Heart left ventricle (tissue), 16 donors: ENCODE measurements at regions not wholly inside any gene's neighbourhood (a gene's known extent, or its start where the extent isn't known, plus 50 kb on each side); places are given as distances from the start of the nearest gene placed in this dataset.

Experiments
- ATAC-seq, 4 donors: fragments of 200-7000 bp; cut with Tn5 transposase; one replicate each; pipeline ENCODE4 v1.9.1; 2020 to 2022; ENCODE audit warnings: moderate library complexity in 4 of 4, mild to moderate bottlenecking in 3 of 4, moderate number of reproducible peaks in 1 of 4
- DNase-seq, 5 donors: peaks; one replicate each; pipeline ENCODE4 v3.0.0-alpha.2; 2020
- H3K27ac ChIP-seq, 12 donors: fragments of 200-600 bp; sonication (generic) in 4 of 12; one replicate each; pipeline versions ENCODE4 v1.5.0 to v1.8.0; 2016 to 2022; ENCODE audit warnings: mild to moderate bottlenecking in 2 of 12
- H3K27me3 ChIP-seq, 9 donors: fragments of 200-600 bp; sonication (generic) in 2 of 9; one replicate each; pipeline versions ENCODE4 v1.5.1 to v1.8.0; 2016 to 2022; ENCODE audit warnings: mild to moderate bottlenecking in 3 of 9
- H3K36me3 ChIP-seq, 9 donors: fragments of 200-600 bp; sonication (generic) in 2 of 9; one replicate each; pipeline versions ENCODE4 v1.5.0 to v1.8.0; 2018 to 2022; ENCODE audit warnings: mild to moderate bottlenecking in 2 of 9
- H3K4me1 ChIP-seq, 12 donors: fragments of 200-600 bp; sonication (generic) in 4 of 12; one replicate each; pipeline versions ENCODE4 v1.5.0 to v1.8.0; 2016 to 2022; ENCODE audit warnings: mild to moderate bottlenecking in 3 of 12
- H3K4me3 ChIP-seq, 12 donors: fragments of 200-600 bp; sonication (generic) in 4 of 12; one replicate each; pipeline versions ENCODE4 v1.5.0 to v1.8.0; 2017 to 2022; ENCODE audit warnings: mild to moderate bottlenecking in 9 of 12, moderate library complexity in 4 of 12
- H3K9me3 ChIP-seq, 12 donors: fragments of 200-600 bp; sonication (generic) in 4 of 12; one replicate each; pipeline versions ENCODE4 v1.5.0 to v1.8.0; 2016 to 2022; ENCODE audit warnings: mild to moderate bottlenecking in 1 of 12
- CTCF ChIP-seq, 12 donors: fragments of 200-600 bp; sonication (generic) in 4 of 12; IDR thresholded peaks; one replicate each; pipeline versions ENCODE4 v1.5.0 to v1.8.0; 2018 to 2022; ENCODE audit warnings: antibody characterized with exemption in 12 of 12, mild to moderate bottlenecking in 5 of 12
- POLR2A ChIP-seq, 2 donors: fragments of 450-650 bp; IDR thresholded peaks; one replicate each; pipeline ENCODE4 v1.6.1; 2017; ENCODE audit warnings: antibody characterized with exemption in 2 of 2, mild to moderate bottlenecking in 2 of 2, moderate library complexity in 2 of 2
- WGBS, 4 donors: extraction: QIAGEN DNeasy Blood & Tissue Kit in 2 of 4; methylation state at CpG; one replicate each; pipeline versions ENCODE4 v1.1.5 to v1.1.7; 2013 to 2018; 5-methylcytosine and 5-hydroxymethylcytosine counted together
- intact Hi-C, 10 donors: fragments of 100-400 bp; cut with DNase I; formaldehyde crosslinking; loops; one replicate each; pipeline versions ENCODE4 v1.11.1 to v1.14.2; 2022
- donor health status: ischemic (EF 13 %, LVEDD 7.1; RV severe dilation, severe dysfunction).
- donor health status: healthy with polysubstance abuse.
- donor health status: DM: no; HTN: yes; CAD: no.
- donor health status: DM: no; HTN: no; CAD: no.
- donor health status: ischemic (EF 25% LVEDD 6.9; RV normal size, moderate dysfunction).
- donor health status: ischemic (EF 25% LVEDD 5.7; RV mildly dilated, moderate dysfunction).
- donor health status: healthy.
- donor health status: DM: yes; HTN: yes; CAD: no.
- donor health status: ischemic (EF 35%, LVEDD 5.7; RV mildly dilated, moderate dysfunction).
- donor health status: nonischemic (EF 11% LVEDD 7.7; RV severe dilation, severe dysfunction).
- donor health status: DM: yes; HTN: yes; CAD: no.
- donor health status: PGD.
- donor health status: ischemic (EF 29% LVEDD 5.4; RV normal size, mild dysfunction).
- donor health status: nonischemic (EF 23%, LVEDD 6.1; RV moderate dilation, normal function).

GRCh38 chr6:164290101-164290500 lies 875.6 kb downstream of the QKI start:
- Histone ChIP-seq H3K27ac (no peak overlapping the region), H3K4me3 (no peak overlapping the region), H3K36me3 (no peaks in the 10 kb centered on the region), H3K4me1 (no peaks in the 10 kb centered on the region), H3K9me3 (peaks cover 0 to 29% (median 9%) of the 10 kb centered on the region in 12 donors), H3K27me3 (no peaks in the 10 kb centered on the region)
- no peak for TF ChIP-seq CTCF (IDR thresholded peaks at IDR 0.05)
- no peak for TF ChIP-seq POLR2A (IDR thresholded peaks at IDR 0.05)
- DNase-seq (no peak), ATAC-seq (no peak)
- intact Hi-C loops: no loop called here
- 85 to 98% (median 92%) methylated on average over 3 of the region's 3 CpGs for WGBS, 4 donors

GRCh38 chr6:164286011-164286410 lies 871.5 kb downstream of the QKI start:
- intact Hi-C loops: no loop called here
- no peak for TF ChIP-seq CTCF (IDR thresholded peaks at IDR 0.05)
- TF ChIP-seq POLR2A (IDR thresholded peaks at IDR 0.05): no peak
- no peaks in the 10 kb centered on the region for H3K4me1 ChIP-seq
- 17 to 34% (median 31%) methylated on average over 3 of the region's 3 CpGs for WGBS, 4 donors
- ATAC-seq (no peak), DNase-seq (no peak)
- H3K27me3 ChIP-seq: no peaks in the 10 kb centered on the region
- H3K4me3 ChIP-seq: no peak overlapping the region
- no peaks in the 10 kb centered on the region for H3K36me3 ChIP-seq
- peaks cover 0 to 7% (median 0%) of the 10 kb centered on the region in 12 donors for H3K9me3 ChIP-seq
- no peak overlapping the region for H3K27ac ChIP-seq

GRCh38 chr6:164283574-164283973 lies 869.1 kb downstream of the QKI start:
- peaks cover 0 to 5% (median 0%) of the 10 kb centered on the region in 12 donors for H3K9me3 ChIP-seq
- no peaks in the 10 kb centered on the region for H3K27me3 ChIP-seq
- intact Hi-C loops: no loop called here
- no peaks in the 10 kb centered on the region for H3K4me1 ChIP-seq
- H3K4me3 ChIP-seq: no peak overlapping the region
- WGBS, 4 donors: 87 to 91% (median 89%) methylated on average over 5 of the region's 5 CpGs
- TF ChIP-seq POLR2A (IDR thresholded peaks at IDR 0.05) (no peak), CTCF (IDR thresholded peaks at IDR 0.05) (no peak)
- ATAC-seq (no peak), DNase-seq (no peak)
- no peak overlapping the region for H3K27ac ChIP-seq
- no peaks in the 10 kb centered on the region for H3K36me3 ChIP-seq

GRCh38 chr6:164276211-164276610 lies 861.7 kb downstream of the QKI start:
- intact Hi-C loops: no loop called here
- WGBS, 4 donors: 57 to 63% (median 59%) methylated on average over 1 of the region's 1 CpG
- TF ChIP-seq POLR2A (IDR thresholded peaks at IDR 0.05) (no peak), CTCF (IDR thresholded peaks at IDR 0.05) (no peak)
- H3K27ac ChIP-seq: no peak overlapping the region
- H3K27me3 ChIP-seq: no peaks in the 10 kb centered on the region
- no peaks in the 10 kb centered on the region for H3K36me3 ChIP-seq
- no peak overlapping the region for H3K4me3 ChIP-seq
- peaks cover 0 to 8% (median 0%) of the 10 kb centered on the region in 12 donors for H3K9me3 ChIP-seq
- H3K4me1 ChIP-seq: no peaks in the 10 kb centered on the region
- ATAC-seq (no peak), DNase-seq (no peak)
